ENCODE measurements at regions not wholly inside any gene's neighbourhood (a gene's known extent, or its start where the extent isn't known, plus 50 kb on each side); places are given as distances from the start of the nearest gene placed in this dataset.
A peak's percentile ranks its signal among the peaks of the same experiment; 100 is the strongest.

DNA sequence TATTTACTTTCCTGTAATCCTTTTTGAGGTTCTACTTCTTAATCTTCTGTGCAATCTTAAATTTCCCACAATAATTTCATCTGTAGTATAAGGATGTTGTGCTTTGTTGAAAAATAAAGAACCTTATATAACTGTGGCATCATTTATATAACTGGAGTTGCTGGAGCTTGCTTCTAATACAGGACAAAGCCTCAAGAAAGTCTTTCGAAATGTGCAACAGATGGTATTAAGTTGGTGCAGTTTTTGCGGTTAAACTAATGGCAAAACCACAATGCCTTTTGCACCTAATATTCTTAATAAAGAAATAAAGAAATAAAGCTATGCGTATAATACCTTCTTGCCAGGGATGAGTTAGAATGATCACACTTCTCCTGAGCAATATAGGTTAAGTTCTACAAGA, 180.0 kb downstream of the KITLG start:
- no peaks in the 10 kb centered on the region for H3K36me3 ChIP-seq
- TF ChIP-seq, protein P1, sequence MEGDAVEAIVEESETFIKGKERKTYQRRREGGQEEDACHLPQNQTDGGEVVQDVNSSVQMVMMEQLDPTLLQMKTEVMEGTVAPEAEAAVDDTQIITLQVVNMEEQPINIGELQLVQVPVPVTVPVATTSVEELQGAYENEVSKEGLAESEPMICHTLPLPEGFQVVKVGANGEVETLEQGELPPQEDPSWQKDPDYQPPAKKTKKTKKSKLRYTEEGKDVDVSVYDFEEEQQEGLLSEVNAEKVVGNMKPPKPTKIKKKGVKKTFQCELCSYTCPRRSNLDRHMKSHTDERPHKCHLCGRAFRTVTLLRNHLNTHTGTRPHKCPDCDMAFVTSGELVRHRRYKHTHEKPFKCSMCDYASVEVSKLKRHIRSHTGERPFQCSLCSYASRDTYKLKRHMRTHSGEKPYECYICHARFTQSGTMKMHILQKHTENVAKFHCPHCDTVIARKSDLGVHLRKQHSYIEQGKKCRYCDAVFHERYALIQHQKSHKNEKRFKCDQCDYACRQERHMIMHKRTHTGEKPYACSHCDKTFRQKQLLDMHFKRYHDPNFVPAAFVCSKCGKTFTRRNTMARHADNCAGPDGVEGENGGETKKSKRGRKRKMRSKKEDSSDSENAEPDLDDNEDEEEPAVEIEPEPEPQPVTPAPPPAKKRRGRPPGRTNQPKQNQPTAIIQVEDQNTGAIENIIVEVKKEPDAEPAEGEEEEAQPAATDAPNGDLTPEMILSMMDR (IDR thresholded peaks at IDR 0.05; ENCODE audit: low read depth, low read length) = no peak
- no peak overlapping the region for H3K4me3 ChIP-seq
- DNase-seq (ENCODE audit: low read depth in 1 of 2, low spot score in 1 of 2) = no peak
- H3K27me3 ChIP-seq = no peaks in the 10 kb centered on the region
- H3K4me1 ChIP-seq (ENCODE audit: low read depth) = no peaks in the 10 kb centered on the region
- H3K9me3 ChIP-seq (ENCODE audit: low read depth) = no peaks in the 10 kb centered on the region
- H3K27ac ChIP-seq = no peak overlapping the region

DNA sequence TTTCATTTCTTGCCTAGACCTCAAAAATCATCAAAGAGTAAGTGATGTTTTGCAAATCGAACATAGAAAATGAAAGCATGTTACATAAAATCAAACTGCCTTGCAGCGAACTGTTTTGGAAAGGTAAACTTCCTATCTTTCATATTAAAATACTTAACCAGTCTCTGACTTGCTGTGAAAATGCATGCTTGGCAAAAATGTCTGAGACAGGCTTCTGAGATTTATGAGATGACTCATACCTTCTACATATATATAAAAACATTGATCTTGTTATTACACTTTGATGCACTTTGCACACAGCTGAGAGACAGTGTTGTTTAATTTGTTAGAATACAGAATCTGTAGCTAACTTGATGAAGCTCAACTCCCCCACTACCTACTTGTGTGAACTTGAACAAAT, 179.1 kb downstream of the KITLG start:
- Histone ChIP-seq H3K4me1 (ENCODE audit: low read depth) (no peaks in the 10 kb centered on the region), H3K27me3 (no peaks in the 10 kb centered on the region), H3K36me3 (no peaks in the 10 kb centered on the region), H3K27ac (no peak overlapping the region), H3K4me3 (no peak overlapping the region), H3K9me3 (ENCODE audit: low read depth) (no peaks in the 10 kb centered on the region)
- TF ChIP-seq, protein P1 (IDR thresholded peaks at IDR 0.05; ENCODE audit: low read depth, low read length) = no peak
- no peak for DNase-seq (ENCODE audit: low read depth in 1 of 2, low spot score in 1 of 2)

DNA sequence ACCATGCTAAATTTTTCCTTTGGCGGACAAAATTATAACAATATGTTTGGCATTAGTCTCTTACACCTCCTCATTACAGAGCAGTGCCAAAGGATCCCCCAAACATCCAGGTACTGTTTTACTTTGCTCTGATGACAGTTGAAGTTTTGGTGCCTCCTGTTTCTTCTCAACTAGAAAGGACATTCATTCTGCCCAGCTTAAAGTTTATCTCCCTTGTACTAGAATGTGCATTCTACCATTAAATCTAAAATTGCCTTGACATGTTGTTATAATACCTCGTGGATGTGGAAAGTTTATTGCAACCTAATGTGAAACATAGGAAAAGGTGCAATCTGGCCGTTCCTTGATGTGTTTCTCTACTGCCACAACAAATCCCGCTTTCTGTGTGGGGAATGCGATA, 173.4 kb downstream of the KITLG start:
- TF ChIP-seq, protein P1 (IDR thresholded peaks at IDR 0.05; ENCODE audit: low read depth, low read length) = no peak
- no peaks in the 10 kb centered on the region for H3K27me3 ChIP-seq

DNA sequence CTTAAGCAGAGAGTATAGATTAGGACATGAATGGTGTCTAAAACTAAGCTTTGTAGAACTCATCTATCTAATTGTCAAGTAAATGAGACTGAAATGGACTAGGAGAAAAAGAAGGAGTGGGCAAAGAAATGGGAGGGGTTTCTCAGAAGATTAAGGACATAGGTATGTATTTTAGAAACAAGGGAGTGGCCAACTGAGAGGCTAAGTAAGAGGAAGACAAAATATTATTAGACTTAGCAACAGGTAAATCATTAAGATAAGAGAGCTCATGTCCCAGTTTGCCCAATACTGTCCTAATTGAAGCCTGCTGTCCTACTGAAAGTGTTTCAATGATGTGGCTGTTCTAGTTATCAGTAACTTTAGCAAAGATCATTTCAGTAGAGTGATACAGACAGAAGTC, 171.4 kb downstream of the KITLG start:
- H3K36me3 ChIP-seq = no peaks in the 10 kb centered on the region
- H3K27ac ChIP-seq = no peak overlapping the region
- no peak for DNase-seq (ENCODE audit: low read depth in 1 of 2, low spot score in 1 of 2)
- H3K4me1 ChIP-seq (ENCODE audit: low read depth) = no peaks in the 10 kb centered on the region
- TF ChIP-seq, protein P1 (IDR thresholded peaks at IDR 0.05; ENCODE audit: low read depth, low read length) = no peak
- H3K9me3 ChIP-seq (ENCODE audit: low read depth) = no peaks in the 10 kb centered on the region
- no peaks in the 10 kb centered on the region for H3K27me3 ChIP-seq
- no peak overlapping the region for H3K4me3 ChIP-seq

More for the DNA sequence above, 173.4 kb downstream of the KITLG start:
- Histone ChIP-seq H3K4me3 (no peak overlapping the region), H3K9me3 (ENCODE audit: low read depth) (no peaks in the 10 kb centered on the region), H3K36me3 (no peaks in the 10 kb centered on the region), H3K4me1 (ENCODE audit: low read depth) (no peaks in the 10 kb centered on the region), H3K27ac (no peak overlapping the region)
- DNase-seq (ENCODE audit: low read depth in 1 of 2, low spot score in 1 of 2) = no peak

DNA sequence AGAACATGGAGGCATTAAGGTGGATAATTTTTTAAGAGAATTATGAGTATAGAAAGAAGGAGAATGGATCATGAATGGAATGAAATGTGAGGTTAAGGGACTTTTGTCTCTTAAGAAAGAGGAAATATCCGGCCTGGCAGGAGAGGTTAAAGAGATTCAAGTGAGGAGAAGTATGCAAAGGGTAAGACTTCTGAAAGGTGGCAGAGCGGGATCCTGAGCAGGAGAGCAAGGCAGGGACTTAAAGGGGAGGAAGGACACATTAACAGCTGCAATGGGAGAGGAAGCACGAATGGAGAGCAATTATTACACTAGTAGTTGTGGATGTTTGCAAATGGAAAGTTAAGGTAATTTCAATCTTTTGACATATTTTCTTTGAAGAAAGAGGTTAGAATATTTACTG, 171.0 kb downstream of the KITLG start:
- Histone ChIP-seq H3K36me3 (no peaks in the 10 kb centered on the region), H3K27ac (no peak overlapping the region), H3K9me3 (ENCODE audit: low read depth) (no peaks in the 10 kb centered on the region), H3K4me1 (ENCODE audit: low read depth) (no peaks in the 10 kb centered on the region), H3K27me3 (no peaks in the 10 kb centered on the region), H3K4me3 (no peak overlapping the region)
- DNase-seq (ENCODE audit: low read depth in 1 of 2, low spot score in 1 of 2) = no peak
- TF ChIP-seq, protein P1 (IDR thresholded peaks at IDR 0.05; ENCODE audit: low read depth, low read length) = no peak

DNA sequence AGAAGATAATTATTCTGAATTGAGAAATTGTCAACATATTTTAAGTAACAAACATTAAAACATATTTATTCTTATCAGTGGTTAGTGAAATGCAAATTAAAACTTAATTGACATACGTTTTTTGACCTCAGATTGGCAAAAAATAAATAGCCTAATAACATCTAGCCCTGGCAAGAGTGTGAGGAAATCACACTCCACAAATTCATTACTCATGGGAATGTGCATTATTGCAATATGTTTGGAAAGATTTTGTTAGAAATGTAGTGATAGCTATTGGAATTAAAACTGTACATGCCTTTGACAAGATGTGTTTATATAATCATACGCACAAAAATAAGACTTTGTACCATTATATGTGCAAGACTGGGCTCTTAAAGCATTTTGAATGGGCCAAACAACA, 168.6 kb downstream of the KITLG start:
- TF ChIP-seq, protein P1 (IDR thresholded peaks at IDR 0.05; ENCODE audit: low read depth, low read length) = no peak
- Histone ChIP-seq H3K9me3 (ENCODE audit: low read depth) (no peaks in the 10 kb centered on the region), H3K4me3 (no peak overlapping the region), H3K27me3 (no peaks in the 10 kb centered on the region), H3K4me1 (ENCODE audit: low read depth) (no peaks in the 10 kb centered on the region), H3K27ac (no peak overlapping the region), H3K36me3 (no peaks in the 10 kb centered on the region)
- DNase-seq (ENCODE audit: low read depth in 1 of 2, low spot score in 1 of 2) = peak in 1 of 2 donors; percentile 43

All from cardiac muscle cell (in vitro differentiated cells and primary cell).